Body of pancreas (tissue), 4 donors: ENCODE measurements at regions not wholly inside any gene's neighbourhood (a gene's known extent, or its start where the extent isn't known, plus 50 kb on each side); places are given as distances from the start of the nearest gene placed in this dataset.

Source experiments
- POLR2A ChIP-seq, 3 donors: fragments of 450-650 bp; IDR thresholded peaks; one replicate each; pipeline ENCODE4 v1.6.1; 2016; ENCODE audit warnings: antibody characterized with exemption in 3 of 3, mild to moderate bottlenecking in 2 of 3
- TF ChIP-seq, protein P1 (sequence below), 7 experiments: fragments of 450-650 bp in 4 of 7; fragments of 200-600 bp in 3 of 7; sonication (generic) in 3 of 7; IDR thresholded peaks; one replicate each; pipeline ENCODE4 v1.5.1; 2016 to 2019; ENCODE audit warnings: antibody characterized with exemption in 7 of 7

DNA sequence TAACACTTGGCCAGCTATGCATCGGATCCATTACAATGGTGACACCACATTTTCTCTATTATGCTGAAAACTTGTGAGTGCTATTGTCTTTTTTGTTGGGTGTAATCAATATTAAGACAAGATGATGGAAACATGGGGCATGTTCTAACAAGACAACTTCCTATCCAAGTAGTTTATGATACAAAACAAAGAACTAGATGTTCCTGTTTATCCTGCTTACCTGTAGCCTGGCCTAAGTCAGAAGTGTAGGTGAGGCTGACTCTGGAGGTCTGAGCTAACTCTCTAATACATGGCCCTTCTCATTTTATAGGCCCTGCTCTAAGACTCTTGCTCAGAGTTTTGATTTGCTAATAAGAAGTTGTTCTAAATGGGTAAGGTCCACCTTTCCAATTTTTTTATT, 242.4 kb upstream of the STXBP5 start:
- TF ChIP-seq POLR2A (IDR thresholded peaks at IDR 0.05): no peak
- TF ChIP-seq, protein P1, sequence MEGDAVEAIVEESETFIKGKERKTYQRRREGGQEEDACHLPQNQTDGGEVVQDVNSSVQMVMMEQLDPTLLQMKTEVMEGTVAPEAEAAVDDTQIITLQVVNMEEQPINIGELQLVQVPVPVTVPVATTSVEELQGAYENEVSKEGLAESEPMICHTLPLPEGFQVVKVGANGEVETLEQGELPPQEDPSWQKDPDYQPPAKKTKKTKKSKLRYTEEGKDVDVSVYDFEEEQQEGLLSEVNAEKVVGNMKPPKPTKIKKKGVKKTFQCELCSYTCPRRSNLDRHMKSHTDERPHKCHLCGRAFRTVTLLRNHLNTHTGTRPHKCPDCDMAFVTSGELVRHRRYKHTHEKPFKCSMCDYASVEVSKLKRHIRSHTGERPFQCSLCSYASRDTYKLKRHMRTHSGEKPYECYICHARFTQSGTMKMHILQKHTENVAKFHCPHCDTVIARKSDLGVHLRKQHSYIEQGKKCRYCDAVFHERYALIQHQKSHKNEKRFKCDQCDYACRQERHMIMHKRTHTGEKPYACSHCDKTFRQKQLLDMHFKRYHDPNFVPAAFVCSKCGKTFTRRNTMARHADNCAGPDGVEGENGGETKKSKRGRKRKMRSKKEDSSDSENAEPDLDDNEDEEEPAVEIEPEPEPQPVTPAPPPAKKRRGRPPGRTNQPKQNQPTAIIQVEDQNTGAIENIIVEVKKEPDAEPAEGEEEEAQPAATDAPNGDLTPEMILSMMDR (IDR thresholded peaks at IDR 0.05): no peak
